Liver (tissue), 8 donors: ENCODE measurements at regions not wholly inside any gene's neighbourhood (a gene's known extent, or its start where the extent isn't known, plus 50 kb on each side); places are given as distances from the start of the nearest gene placed in this dataset.
A peak's percentile ranks its signal among the peaks of the same experiment; 100 is the strongest.

Source experiments
- DNase-seq: peaks from one replicate; pipeline ENCODE4 v3.0.0-alpha.2; 2017; ENCODE audit warnings: low spot score
- H3K27ac ChIP-seq, 2 donors: one replicate each; pipeline ENCODE4 v1.7.0; 2013; ENCODE audit warnings: inconsistent platforms in 2 of 2, low read length in 2 of 2, control low read depth in 1 of 2, low read depth in 1 of 2, mild to moderate bottlenecking in 1 of 2
- H3K27me3 ChIP-seq, 4 donors: one replicate each; pipeline versions ENCODE4 v1.6.1 to v1.7.0; 2013; ENCODE audit warnings: low read length in 3 of 4, inconsistent platforms in 1 of 4, mild to moderate bottlenecking in 1 of 4, moderate library complexity in 1 of 4; ENCODE audit not compliant: control insufficient read depth in 4 of 4, insufficient read depth in 4 of 4
- H3K36me3 ChIP-seq, 4 donors: one replicate each; pipeline versions ENCODE4 v1.6.1 to v1.7.0; 2013; ENCODE audit warnings: low read length in 3 of 4, mild to moderate bottlenecking in 3 of 4, low read depth in 1 of 4, moderate library complexity in 1 of 4; ENCODE audit not compliant: control insufficient read depth in 4 of 4, insufficient read depth in 3 of 4
- H3K4me1 ChIP-seq, 4 donors: one replicate each; pipeline versions ENCODE4 v1.6.1 to v1.7.0; 2013; ENCODE audit warnings: low read length in 3 of 4, mild to moderate bottlenecking in 3 of 4, moderate library complexity in 1 of 4; ENCODE audit not compliant: control insufficient read depth in 4 of 4, insufficient read depth in 4 of 4
- H3K4me3 ChIP-seq, 3 donors: one replicate each; pipeline versions ENCODE4 v1.6.1 to v1.7.0; 2013; ENCODE audit warnings: low read length in 3 of 3, control low read depth in 1 of 3, low read depth in 1 of 3, mild to moderate bottlenecking in 1 of 3
- H3K9ac ChIP-seq, 2 donors: one replicate each; pipeline ENCODE4 v1.7.0; 2013; ENCODE audit warnings: low read length in 2 of 2, mild to moderate bottlenecking in 2 of 2, moderate library complexity in 2 of 2, control low read depth in 1 of 2, low read depth in 1 of 2
- H3K9me3 ChIP-seq, 4 donors: one replicate each; pipeline versions ENCODE4 v1.6.1 to v1.7.0; 2013; ENCODE audit warnings: low read length in 3 of 4; ENCODE audit not compliant: control insufficient read depth in 4 of 4
- ATF3 ChIP-seq: IDR thresholded peaks from 2 replicates; pipeline ENCODE4 v1.6.1; 2016; ENCODE audit warnings: antibody characterized with exemption
- CTCF ChIP-seq: fragments of 150-350 bp; IDR thresholded peaks from 2 replicates; pipeline ENCODE4 v1.5.1; 2017; ENCODE audit warnings: improper control_type of control experiment, low read depth, low read length; ENCODE audit not compliant: missing input control
- EGR1 ChIP-seq, 2 donors: IDR thresholded peaks; 2 replicates each; pipeline ENCODE4 v1.6.1; 2016 to 2018; ENCODE audit warnings: antibody characterized with exemption in 2 of 2, low read depth in 2 of 2
- FOXA2 ChIP-seq: IDR thresholded peaks from 2 replicates; pipeline ENCODE4 v1.6.1; 2016; ENCODE audit warnings: antibody characterized with exemption
- HNF4A ChIP-seq, 2 donors: conservative IDR thresholded peaks; 2 replicates each; pipeline ENCODE4 v1.6.1; 2016; ENCODE audit warnings: antibody characterized with exemption in 2 of 2, mild to moderate bottlenecking in 2 of 2
- JUND ChIP-seq, 2 donors: IDR thresholded peaks; 2 replicates each; pipeline ENCODE4 v1.6.1; 2016; ENCODE audit warnings: antibody characterized with exemption in 2 of 2
- MAX ChIP-seq: IDR thresholded peaks from 2 replicates; pipeline ENCODE4 v1.6.1; 2016; ENCODE audit warnings: antibody characterized with exemption
- RAD21 ChIP-seq, 2 donors: IDR thresholded peaks; 2 replicates each; pipeline ENCODE4 v1.6.1; 2016; ENCODE audit warnings: antibody characterized with exemption in 2 of 2, mild to moderate bottlenecking in 2 of 2
- REST ChIP-seq: IDR thresholded peaks from 2 replicates; pipeline ENCODE4 v1.6.1; 2016; ENCODE audit warnings: antibody characterized with exemption, mild to moderate bottlenecking
- RXRA ChIP-seq, 2 donors: IDR thresholded peaks; 2 replicates each; pipeline ENCODE4 v1.6.1; 2017 to 2018; ENCODE audit warnings: antibody characterized with exemption in 2 of 2, mild to moderate bottlenecking in 1 of 2
- SP1 ChIP-seq: IDR thresholded peaks from 2 replicates; pipeline ENCODE4 v1.6.1; 2018; ENCODE audit warnings: antibody characterized with exemption, mild to moderate bottlenecking
- TAF1 ChIP-seq: conservative IDR thresholded peaks from 2 replicates; pipeline ENCODE4 v1.6.1; 2016; ENCODE audit warnings: antibody characterized with exemption, mild to moderate bottlenecking
- YY1 ChIP-seq: IDR thresholded peaks from 2 replicates; pipeline ENCODE4 v1.6.1; 2016; ENCODE audit warnings: antibody characterized with exemption, mild to moderate bottlenecking
- ZBTB33 ChIP-seq: IDR thresholded peaks from 2 replicates; pipeline ENCODE4 v1.6.1; 2016; ENCODE audit warnings: antibody characterized with exemption
- WGBS: extraction: QIAGEN DNeasy Blood & Tissue Kit; methylation state at CpG from one replicate; pipeline ENCODE4 v1.1.7; 2013; 5-methylcytosine and 5-hydroxymethylcytosine counted together
- donor health status: healthy.
- donor health status: healthy.
- donor health status: healthy.
- donor health status: healthy.
- donor health status: healthy.

- WGBS = 78% methylated on average over 5 of the region's 5 CpGs
- H3K4me1 ChIP-seq = no peaks in the 10 kb centered on the region
- TF ChIP-seq YY1 (no peak), CTCF (no peak), MAX (no peak), ZBTB33 (no peak), REST (no peak), HNF4A (conservative IDR thresholded peaks at IDR 0.05) (no peak), SP1 (no peak), RXRA (IDR thresholded peaks at IDR 0.05) (no peak), JUND (IDR thresholded peaks at IDR 0.05) (no peak), FOXA2 (no peak)
- peak; percentile 61 for DNase-seq
- H3K4me3 ChIP-seq = no peak overlapping the region
- no peaks in the 10 kb centered on the region for H3K9me3 ChIP-seq
- H3K36me3 ChIP-seq = no peaks in the 10 kb centered on the region
- peaks cover 0 to 4% (median 0%) of the 10 kb centered on the region in 4 donors for H3K27me3 ChIP-seq
- H3K9ac ChIP-seq = no peak overlapping the region
- H3K27ac ChIP-seq = no peak overlapping the region
These were observed 199.9 kb upstream of the FMN2 start for GRCh38 chr1:239891621-239892358.

- no peaks in the 10 kb centered on the region for H3K9me3 ChIP-seq
- peaks cover 0 to 4% (median under 1%) of the 10 kb centered on the region in 4 donors for H3K4me1 ChIP-seq
- no peak for DNase-seq
- H3K27me3 ChIP-seq = peaks cover 0 to 4% (median 0%) of the 10 kb centered on the region in 4 donors
- H3K4me3 ChIP-seq = no peak overlapping the region
- H3K9ac ChIP-seq = no peak overlapping the region
- H3K27ac ChIP-seq = no peak overlapping the region
- no peaks in the 10 kb centered on the region for H3K36me3 ChIP-seq
- no peak for TF ChIP-seq EGR1 (IDR thresholded peaks at IDR 0.05; ENCODE audit: low read depth in 2 of 2)
- TF ChIP-seq RXRA (IDR thresholded peaks at IDR 0.05) = no peak
- no peak for TF ChIP-seq CTCF
- no peak for TF ChIP-seq TAF1
- TF ChIP-seq REST = no peak
- no peak for TF ChIP-seq ATF3
- no peak for TF ChIP-seq RAD21 (IDR thresholded peaks at IDR 0.05)
- no peak for TF ChIP-seq JUND (IDR thresholded peaks at IDR 0.05)
- no peak for TF ChIP-seq ZBTB33
These were observed 199.1 kb upstream of the FMN2 start for GRCh38 chr1:239892602-239893001.
